ENCODE measurements at regions not wholly inside any gene's neighbourhood (a gene's known extent, or its start where the extent isn't known, plus 50 kb on each side); places are given as distances from the start of the nearest gene placed in this dataset.
"Not testable (repeated sequence)": the region's sequence is repeated elsewhere in the genome, so short reads cannot be mapped to it uniquely, and the experiment has no call there.

DNA sequence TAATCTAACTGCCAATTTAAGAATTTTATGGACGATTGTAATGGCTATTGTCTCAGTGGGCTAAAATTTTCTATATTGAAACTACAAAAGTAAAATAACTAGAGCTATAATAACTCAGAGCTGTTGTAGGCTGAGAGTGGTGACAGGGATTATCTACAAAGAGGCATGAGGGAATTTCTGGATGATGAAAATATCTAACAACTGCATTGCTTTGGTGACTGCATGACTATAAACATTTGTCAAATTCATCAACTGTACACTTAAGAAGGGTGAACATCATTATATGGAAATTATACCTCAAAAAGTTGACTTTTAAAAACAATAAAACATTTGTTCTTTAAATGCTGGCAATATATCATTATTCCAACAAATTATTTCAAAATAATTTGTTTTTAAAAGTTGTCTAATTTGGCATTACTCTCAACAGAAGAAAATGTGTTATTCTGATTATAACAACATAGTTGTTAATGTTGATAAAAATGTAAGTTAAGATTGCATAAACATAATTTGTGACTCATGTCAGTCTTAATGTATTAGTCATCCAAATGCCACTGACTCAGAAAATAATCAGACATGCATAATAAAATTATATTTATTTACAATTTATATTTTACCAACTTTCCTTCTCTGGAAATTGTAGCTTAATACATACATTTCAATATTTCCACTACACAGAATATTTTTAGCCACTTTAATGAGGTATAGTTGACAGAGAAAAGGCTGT, 865.1 kb upstream of the VRK2 start:
- no peak for DNase-seq

GRCh38 chr2:57182916-57183315, 863.7 kb upstream of the VRK2 start:
- DNase-seq: no peak

DNA sequence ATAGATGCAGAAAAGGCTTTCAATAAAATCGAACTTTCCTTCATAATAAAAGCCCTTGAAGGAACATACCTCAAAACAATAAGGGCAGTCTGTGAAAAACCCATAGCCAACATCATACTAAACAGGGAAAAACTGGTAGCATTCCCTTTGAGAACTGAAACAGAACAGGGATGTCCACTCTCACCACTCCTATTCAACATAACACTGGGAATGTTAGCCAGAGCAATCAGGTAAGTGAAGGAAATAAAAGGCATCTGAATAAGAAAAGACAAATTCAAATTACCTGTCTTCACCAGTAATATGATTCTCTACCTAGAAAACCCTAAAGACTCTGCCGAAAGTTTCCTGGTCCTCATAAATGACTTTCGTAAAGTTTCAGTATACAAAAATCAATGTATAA, 861.0 kb upstream of the VRK2 start:
- no peak for DNase-seq

DNA sequence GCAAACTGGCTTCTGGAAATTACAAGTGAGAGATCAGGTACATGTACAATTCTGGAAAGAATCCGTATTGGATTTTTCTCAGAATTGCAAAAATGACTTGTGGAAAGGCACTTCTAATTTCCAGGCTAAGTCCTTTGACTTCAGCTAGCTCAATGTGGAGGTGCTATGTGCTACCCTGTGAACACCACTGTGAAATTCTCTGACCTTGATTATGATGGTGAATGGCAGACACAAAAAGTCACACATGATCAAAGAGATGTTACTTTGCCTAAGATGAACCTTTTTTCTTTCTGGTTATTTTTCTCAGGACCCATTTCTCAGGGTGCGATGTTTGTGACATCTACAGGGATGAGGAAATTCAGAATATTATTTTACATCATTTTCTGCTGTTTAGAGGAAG, 856.6 kb upstream of the VRK2 start:
- DNase-seq: no peak

DNA sequence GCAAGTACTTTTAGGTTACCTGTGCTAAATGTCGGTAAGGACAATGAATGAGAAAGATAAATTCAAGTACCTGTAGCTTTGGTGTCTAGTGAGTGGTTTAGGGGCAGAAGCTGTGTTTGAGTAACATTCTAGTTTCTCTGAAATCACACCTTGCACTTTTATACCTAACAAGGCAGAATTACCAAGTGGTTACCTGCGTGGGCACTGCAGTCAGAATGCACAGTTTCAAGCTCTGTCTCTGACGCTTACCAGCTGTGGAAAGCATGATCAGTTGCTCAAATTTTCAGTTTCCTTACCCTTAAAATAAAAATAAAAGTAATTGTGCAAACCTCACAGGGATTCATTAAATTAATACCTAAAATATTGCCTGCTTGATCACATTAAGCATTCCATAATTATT, 846.9 kb upstream of the VRK2 start:
- no peak for DNase-seq

GRCh38 chr2:57204364-57204763, 842.2 kb upstream of the VRK2 start:
- no peak for DNase-seq

DNA sequence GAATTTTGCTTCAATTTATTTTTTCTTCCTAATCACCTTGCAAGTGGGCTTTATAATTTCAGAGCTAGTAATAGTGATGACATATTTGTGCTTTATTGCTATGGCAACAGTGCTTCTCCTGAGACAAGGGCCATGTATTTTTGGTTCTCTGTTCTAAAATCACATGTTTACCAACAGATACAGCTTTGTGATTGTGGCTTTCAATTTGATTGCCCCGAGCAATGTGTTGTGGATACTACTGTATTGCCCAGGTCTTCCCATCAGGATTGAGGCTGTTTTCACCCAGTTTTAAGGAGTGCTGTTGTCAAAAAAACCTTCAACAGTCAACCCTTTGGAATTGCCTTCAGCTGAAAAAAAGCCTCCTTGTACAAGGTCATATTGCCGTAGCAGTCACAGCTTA, 841.4 kb upstream of the VRK2 start:
- no peak for DNase-seq

DNA sequence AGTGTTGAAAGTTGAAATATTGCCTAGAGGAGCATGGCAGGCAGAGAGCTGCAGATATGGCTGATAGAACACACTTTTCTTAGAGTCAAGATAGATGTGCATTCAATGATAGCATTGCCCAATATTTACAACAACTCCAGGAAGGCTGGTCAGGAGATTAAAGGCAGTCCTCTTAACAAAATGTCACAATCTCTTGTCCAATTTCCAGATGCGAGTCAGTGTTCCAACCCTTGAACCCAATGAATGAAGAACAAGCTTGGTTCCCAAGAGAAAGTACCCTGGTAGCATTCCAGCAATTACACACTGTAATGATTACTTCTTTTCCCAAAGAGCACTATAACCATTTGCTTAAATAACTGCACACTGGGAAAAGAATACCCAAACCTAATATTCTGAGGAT, 839.4 kb upstream of the VRK2 start:
- no peak for DNase-seq

- DNase-seq: no peak
Observed at GRCh38 chr2:57209799-57210198, 836.8 kb upstream of the VRK2 start.

- DNase-seq: no peak
Observed at GRCh38 chr2:57210855-57211254, 835.8 kb upstream of the VRK2 start.

DNA sequence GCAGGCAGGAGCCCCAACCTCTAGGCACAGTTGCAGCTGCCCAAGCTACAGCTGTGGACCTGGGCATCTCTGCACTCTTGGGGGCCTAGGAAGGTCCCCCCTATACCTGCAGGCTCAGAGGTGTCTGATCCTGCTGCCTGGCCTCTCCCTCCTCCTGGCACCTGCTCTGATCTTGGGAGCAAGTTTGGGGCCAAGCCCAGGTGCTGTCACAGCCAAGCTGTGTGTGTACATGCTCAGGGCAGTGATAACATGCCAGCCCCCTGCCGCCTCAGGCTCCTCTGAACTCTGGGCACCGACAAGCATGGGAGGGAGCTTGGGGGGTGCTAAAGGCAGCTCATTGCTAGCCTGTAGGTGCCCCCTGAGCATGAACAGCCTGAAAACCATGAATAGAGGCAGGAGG, 829.6 kb upstream of the VRK2 start:
- DNase-seq: no peak

GRCh38 chr2:57218206-57218605, 828.4 kb upstream of the VRK2 start:
- DNase-seq: no peak

DNA sequence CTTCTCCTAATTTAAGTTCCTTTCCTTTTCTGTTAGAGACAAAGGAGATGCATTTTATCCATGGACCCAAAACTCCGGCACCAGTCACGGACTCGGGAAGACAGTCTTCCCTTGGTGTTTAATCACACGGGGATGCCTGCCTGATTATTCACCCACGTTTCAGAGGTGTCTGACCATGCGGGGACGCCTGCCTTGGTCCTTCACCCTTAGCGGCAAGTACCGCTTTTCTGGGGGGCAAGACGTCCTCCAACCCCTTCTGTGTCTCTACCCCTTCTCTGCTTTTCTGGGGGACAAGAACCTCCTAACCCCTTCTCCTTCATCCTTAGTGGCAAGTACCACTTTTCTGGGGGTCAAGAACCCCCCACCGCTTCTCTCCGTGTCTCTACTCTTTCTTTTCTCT, 816.9 kb upstream of the VRK2 start:
- DNase-seq: not testable (repeated sequence)

DNA sequence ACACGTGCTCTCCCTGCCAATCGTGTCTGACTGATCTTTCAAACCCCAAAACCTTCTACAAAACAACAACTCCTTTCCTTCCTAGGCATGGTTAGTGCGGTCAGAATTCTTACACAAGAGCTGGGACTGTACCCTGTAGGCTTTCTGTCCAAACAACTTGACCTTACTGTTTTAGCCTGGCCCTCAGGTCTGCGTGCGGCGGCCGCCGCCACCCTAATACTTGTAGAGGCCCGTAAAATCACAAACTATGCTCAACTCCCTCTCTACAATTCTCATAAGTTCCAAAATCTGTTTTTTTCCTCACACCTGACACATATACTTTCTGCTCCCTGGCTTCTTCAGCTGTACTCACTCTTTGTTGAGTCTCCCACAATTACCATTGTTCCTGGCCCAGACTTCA, 814.3 kb upstream of the VRK2 start:
- not testable (repeated sequence) for DNase-seq

GRCh38 chr2:57251495-57251894, 795.1 kb upstream of the VRK2 start:
- DNase-seq: not testable (repeated sequence)

GRCh38 chr2:57276408-57276807, 770.2 kb upstream of the VRK2 start:
- DNase-seq: not testable (repeated sequence)

- no peak for DNase-seq
Observed at GRCh38 chr2:57278451-57278850, 768.2 kb upstream of the VRK2 start.

- no peak for DNase-seq
Observed at GRCh38 chr2:57291209-57291608, 755.4 kb upstream of the VRK2 start.

GRCh38 chr2:57296795-57297517, 749.6 kb upstream of the VRK2 start:
- DNase-seq: no peak

- no peak for DNase-seq
Observed at GRCh38 chr2:57313678-57314077, 732.9 kb upstream of the VRK2 start.

GRCh38 chr2:57314682-57315081, 731.9 kb upstream of the VRK2 start:
- DNase-seq: no peak

GRCh38 chr2:57330447-57330846, 716.2 kb upstream of the VRK2 start:
- DNase-seq: no peak

- DNase-seq: no peak
Observed at GRCh38 chr2:57333221-57333620, 713.4 kb upstream of the VRK2 start.

- no peak for DNase-seq
Observed at GRCh38 chr2:57343391-57344006, 703.1 kb upstream of the VRK2 start.
